ACHN (cell line): ENCODE measurements at regions not wholly inside any gene's neighbourhood (a gene's known extent, or its start where the extent isn't known, plus 50 kb on each side); places are given as distances from the start of the nearest gene placed in this dataset.
"Not testable (repeated sequence)": the region's sequence is repeated elsewhere in the genome, so short reads cannot be mapped to it uniquely, and the experiment has no call there.

Experiments used
- DNase-seq: peaks from one replicate; pipeline ENCODE4 v3.0.0-alpha.2; 2015
- in situ Hi-C: cut with HindIII; loops from 2 replicates; pipeline ENCODE4 v1.10.0; 2017; ENCODE audit warnings: low sequenced_read_pairs, low pct_ligation_motif_present, low pct_unique_long_range_greater_than_20kb

DNA sequence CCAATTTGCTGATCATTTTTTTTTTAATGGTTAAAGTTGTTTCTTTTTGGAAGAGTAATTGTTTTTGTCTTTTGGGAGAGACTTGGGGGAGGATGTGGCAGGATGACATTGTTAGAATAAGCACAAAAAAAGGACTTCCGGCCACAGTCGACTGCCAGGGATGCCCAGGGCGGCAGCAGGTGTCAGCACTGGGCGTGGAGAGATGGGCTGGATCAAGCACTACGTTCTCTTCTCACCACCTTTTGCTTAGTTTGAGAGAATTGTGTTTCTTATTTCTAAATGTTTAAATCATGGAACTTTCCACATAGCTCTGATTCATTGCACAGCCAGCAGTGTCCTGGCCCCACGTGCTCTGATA is 104.6 kb upstream of the FRMD1 start:
- DNase-seq = no peak
- in situ Hi-C loops = no loop called here

- in situ Hi-C loops = no loop called here
- no peak for DNase-seq
Measured at GRCh38 chr6:168182908-168183612, 104.0 kb upstream of the FRMD1 start.

GRCh38 chr6:168182366-168182765 is 103.4 kb upstream of the FRMD1 start:
- in situ Hi-C loops = no loop called here
- no peak for DNase-seq

GRCh38 chr6:168181876-168182275 is 102.9 kb upstream of the FRMD1 start:
- in situ Hi-C loops = no loop called here
- no peak for DNase-seq

- in situ Hi-C loops = no loop called here
- no peak for DNase-seq
Measured at GRCh38 chr6:168181316-168181715, 102.3 kb upstream of the FRMD1 start.

DNA sequence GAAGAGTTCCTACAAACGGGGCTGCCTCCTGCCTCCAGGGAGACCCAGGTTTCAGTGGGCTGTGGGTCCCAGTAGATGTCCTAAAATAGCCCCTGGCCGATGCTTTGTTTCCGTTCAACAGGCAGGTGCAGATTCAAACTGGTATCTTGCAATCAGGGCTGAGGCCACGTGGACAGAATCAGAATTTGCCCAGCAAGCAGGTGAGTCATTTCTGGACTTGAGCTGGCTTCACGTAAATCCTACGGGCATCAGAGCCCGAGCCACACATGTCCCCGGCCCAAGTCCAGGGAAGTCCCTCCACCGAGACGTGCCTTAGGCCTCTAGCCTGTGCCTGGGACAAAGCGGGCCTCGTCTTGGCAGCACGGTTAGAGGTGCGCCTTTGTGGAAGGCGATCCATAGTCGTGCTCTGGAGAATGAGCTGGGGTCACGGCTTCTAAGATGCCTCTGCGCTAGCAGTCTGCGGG is 101.6 kb upstream of the FRMD1 start:
- no peak for DNase-seq
- in situ Hi-C loops = no loop called here

DNA sequence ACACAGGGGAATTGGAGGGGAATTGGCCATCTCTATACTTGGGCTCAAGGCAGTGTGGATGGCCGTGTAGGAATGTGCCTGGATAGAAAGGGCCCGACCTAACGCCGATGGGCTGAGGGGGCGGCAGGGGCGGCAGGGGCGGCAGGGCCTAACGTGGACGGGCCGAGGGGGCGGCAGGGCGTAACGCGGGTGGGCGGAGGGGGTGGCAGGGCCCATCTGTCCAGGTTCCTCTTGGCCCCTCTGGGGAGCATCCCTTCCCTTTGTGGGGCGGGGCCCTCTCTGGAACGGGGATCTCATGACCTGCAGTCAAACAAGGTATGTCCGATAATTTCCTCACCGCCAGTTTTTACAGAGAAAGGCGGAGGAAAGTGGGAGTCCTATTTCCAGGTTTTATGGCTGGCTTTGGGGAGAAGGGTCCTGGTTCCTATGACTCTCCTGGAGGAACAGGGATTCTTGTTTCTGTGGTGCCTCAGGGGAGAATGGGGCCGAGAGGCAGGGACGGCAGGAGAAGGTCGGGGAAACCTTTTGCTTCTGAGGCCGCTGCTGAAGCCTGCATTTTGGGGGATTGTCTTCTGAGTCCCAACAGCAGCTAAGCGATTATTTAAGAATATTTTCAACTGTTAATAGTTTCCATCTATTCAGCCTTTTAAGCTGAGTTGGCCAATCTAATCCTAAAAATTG is 100.8 kb upstream of the FRMD1 start:
- in situ Hi-C loops = no loop called here
- no peak for DNase-seq

DNA sequence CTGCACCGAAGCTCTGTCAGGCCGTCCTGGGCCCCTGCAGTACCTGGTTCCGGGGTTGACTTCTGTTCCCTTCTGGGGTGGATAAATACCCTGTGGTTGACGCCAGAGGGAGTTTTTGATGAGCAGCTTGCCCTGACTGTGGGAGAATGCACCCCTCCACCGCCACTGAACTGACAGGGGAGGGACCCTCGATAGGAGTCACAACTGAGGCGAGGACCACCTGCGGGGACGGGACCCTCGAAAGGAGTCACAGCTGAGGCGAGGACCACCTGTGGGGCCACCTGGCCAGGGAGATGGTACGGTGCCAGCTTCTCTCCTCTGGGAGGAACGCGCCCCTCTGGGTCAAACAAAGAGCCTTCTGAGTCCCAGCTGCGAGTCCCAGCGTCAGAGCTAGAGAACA is 100.1 kb upstream of the FRMD1 start:
- in situ Hi-C loops = no loop called here
- DNase-seq = no peak

- in situ Hi-C loops = no loop called here
- no peak for DNase-seq
Measured at GRCh38 chr6:168177103-168177891, 98.3 kb upstream of the FRMD1 start.

- in situ Hi-C loops = no loop called here
- DNase-seq = no peak
Measured at GRCh38 chr6:168171673-168172353, 92.8 kb upstream of the FRMD1 start.

GRCh38 chr6:168170841-168171601 is 92.0 kb upstream of the FRMD1 start:
- in situ Hi-C loops = no loop called here
- no peak for DNase-seq

DNA sequence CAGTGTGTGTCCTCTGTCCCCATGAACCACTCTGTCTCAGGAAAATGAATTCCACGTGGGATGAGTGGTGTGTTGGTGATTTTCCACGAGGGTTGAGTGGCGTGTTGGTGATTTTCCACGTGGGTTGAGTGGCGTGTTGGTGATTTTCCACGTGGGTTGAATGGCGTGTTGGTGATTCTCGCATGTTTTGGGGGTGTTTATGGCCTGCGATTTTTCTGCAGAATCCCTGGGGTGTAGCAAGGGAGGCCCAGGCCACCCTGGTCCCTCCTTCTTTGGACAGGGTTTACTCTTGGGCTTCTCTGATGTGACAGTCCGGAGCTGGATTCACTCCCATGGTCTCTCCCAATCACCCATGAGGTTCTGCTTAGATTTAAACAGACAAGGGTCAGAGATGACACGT is 90.6 kb upstream of the FRMD1 start:
- in situ Hi-C loops = no loop called here
- DNase-seq = no peak

GRCh38 chr6:168168936-168169335 is 89.9 kb upstream of the FRMD1 start:
- DNase-seq, in situ Hi-C loops: not testable (repeated sequence)

- DNase-seq, in situ Hi-C loops: not testable (repeated sequence)
Measured at GRCh38 chr6:168168330-168168729, 89.3 kb upstream of the FRMD1 start.

DNA sequence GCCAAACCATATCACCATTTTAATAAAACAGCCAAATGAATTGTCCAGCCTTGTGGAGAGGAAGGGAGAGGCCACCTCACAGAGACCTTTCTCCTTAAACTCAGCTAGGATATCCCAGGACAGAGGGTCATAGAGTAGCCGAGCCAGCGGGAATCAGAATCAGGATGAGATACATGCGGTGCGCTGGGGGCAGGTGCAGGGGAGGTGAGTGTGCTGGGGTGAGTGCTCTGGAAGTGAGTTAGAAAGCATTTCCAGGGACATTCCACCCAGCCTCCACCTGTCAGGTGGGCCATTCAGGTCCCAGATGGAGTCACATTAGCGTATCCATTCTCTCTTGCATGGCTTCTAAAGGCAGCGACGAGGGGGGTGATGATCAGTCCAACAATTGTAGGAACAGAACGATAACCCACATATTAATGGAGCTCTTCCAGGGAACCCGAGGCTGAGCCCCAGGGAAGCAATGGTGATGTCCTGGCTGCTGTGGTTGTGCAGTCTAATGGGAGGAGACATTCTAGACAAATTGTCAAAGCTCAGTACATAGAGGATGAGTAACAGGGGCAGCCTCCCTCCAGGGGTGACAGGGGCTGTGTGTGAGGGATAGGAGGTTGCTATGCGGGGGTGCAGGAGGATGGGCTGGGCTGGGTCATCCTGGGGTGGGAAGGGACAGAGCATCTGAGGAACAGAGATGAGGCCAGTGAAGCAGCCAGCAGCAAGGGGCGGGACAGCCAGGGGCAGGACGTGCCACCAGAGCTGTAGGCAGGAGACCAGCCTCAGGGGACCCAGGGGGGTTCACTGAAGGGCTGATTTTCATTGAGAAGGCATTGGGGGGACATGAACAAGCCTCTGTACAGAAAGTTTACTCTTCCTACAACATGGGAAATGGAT is 88.7 kb upstream of the FRMD1 start:
- no peak for DNase-seq
- in situ Hi-C loops = no loop called here

- DNase-seq = no peak
- in situ Hi-C loops = no loop called here
Measured at GRCh38 chr6:168166627-168167026, 87.6 kb upstream of the FRMD1 start.

DNA sequence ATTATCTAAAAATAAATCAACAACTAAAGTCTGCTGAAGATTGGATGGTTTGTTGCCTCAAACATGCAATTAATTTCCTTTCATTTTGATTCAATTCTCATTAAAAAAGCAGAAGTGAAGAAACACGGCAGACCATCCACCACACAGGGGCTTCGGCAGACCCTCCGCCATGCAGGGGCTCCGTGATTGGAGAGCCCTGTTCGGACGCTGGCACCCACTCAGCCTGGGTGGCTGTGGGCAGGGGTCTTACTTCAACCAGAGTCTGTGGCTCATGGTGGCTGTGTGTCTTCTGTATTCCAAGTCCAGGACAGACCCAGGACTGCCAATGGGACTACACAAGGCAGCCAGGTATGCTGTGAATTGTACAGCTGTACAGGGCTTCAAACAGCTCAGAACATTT is 86.9 kb upstream of the FRMD1 start:
- DNase-seq = no peak
- in situ Hi-C loops = no loop called here
